ENCODE measurements at regions not wholly inside any gene's neighbourhood (a gene's known extent, or its start where the extent isn't known, plus 50 kb on each side); places are given as distances from the start of the nearest gene placed in this dataset.

DNA sequence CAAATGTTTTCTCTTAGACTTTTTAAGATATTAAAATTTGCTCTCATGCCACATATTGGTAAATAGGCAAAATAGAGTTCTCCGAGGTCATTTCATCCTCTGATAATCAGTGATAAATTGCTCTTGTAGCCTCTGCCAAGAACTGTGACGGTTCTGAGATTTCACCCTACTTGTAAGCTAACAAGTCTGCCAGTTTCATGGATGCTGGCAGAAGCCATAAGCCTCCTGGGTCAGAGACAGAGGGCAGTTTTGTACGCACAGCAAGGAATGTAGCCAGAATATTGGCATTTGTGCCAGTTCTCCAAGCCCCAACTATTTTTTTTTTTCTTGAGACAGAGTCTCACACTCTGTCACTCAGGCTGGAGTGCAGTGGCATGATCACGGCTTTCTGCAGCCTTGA is 945.0 kb upstream of the WWC1 start:
- TF ChIP-seq CTCF (IDR thresholded peaks at IDR 0.05) (no peak), EZH2 (IDR thresholded peaks at IDR 0.05; ENCODE audit: borderline replicate concordance, insufficient read depth, low read depth, low read length, poor library complexity, severe bottlenecking) (no peak)
